PFSK-1 (cell line): ENCODE measurements at regions not wholly inside any gene's neighbourhood (a gene's known extent, or its start where the extent isn't known, plus 50 kb on each side); places are given as distances from the start of the nearest gene placed in this dataset.

Experiments
- POLR2AphosphoS5 ChIP-seq: IDR thresholded peaks from 2 replicates; pipeline ENCODE4 v1.6.1; 2012; ENCODE audit warnings: low read depth, mild to moderate bottlenecking, control low read depth, low read length, moderate library complexity
- TAF1 ChIP-seq: IDR thresholded peaks from 2 replicates; pipeline ENCODE4 v1.6.1; 2012; ENCODE audit warnings: low read length, control low read depth, borderline replicate concordance; ENCODE audit not compliant: insufficient read depth
- TF ChIP-seq, protein P1 (sequence below), 2 experiments: IDR thresholded peaks; 2 replicates each; pipeline versions ENCODE4 v1.6.1 to v1.8.0; 2011 to 2012; ENCODE audit warnings: low read depth in 2 of 2, low read length in 2 of 2, control low read depth in 1 of 2, inconsistent platforms in 1 of 2, mild to moderate bottlenecking in 1 of 2, moderate library complexity in 1 of 2; ENCODE audit not compliant: insufficient read depth in 1 of 2

DNA sequence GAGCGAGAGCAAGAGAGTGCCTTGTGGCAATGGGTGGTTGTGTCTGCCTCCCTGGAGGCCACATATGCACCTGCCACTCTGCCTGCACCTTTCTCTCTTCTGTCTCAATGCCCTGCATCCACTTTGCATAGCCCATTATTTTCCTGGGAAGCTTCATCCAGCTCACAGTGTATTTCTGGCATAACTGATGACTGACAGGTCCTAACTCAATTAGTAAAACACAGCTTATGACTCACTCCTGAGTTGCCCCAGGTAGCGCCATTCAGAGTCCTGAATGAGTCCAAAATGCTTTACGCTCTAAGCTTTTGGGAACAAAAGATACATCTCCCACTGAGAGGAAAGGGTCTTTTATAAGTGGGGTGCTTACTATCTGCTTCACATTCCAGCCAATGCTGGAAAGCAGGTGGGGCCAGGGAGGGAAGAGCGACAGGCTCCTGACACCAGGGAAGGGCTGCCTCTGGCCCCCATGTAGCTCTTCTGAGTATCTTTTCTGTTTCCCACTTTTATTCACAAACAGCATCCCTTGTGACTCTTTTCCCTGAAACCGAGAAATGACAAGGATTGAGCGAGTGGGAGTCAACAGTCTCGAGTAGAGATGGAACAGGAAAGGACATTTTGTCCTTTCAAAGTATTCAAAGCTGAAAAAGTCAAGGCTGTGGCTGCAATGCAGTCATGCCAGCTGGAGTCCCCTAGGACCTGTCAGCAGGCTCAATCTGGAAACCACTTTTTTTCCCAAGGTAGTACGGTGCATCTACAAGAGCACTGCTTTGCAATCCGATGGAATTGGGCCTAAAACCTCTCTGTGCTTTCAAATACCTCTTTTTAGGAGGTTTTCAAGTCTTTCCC, 479.3 kb upstream of the PODXL start:
- no peak for TF ChIP-seq TAF1
- TF ChIP-seq POLR2AphosphoS5, result no peak
- TF ChIP-seq, protein P1, sequence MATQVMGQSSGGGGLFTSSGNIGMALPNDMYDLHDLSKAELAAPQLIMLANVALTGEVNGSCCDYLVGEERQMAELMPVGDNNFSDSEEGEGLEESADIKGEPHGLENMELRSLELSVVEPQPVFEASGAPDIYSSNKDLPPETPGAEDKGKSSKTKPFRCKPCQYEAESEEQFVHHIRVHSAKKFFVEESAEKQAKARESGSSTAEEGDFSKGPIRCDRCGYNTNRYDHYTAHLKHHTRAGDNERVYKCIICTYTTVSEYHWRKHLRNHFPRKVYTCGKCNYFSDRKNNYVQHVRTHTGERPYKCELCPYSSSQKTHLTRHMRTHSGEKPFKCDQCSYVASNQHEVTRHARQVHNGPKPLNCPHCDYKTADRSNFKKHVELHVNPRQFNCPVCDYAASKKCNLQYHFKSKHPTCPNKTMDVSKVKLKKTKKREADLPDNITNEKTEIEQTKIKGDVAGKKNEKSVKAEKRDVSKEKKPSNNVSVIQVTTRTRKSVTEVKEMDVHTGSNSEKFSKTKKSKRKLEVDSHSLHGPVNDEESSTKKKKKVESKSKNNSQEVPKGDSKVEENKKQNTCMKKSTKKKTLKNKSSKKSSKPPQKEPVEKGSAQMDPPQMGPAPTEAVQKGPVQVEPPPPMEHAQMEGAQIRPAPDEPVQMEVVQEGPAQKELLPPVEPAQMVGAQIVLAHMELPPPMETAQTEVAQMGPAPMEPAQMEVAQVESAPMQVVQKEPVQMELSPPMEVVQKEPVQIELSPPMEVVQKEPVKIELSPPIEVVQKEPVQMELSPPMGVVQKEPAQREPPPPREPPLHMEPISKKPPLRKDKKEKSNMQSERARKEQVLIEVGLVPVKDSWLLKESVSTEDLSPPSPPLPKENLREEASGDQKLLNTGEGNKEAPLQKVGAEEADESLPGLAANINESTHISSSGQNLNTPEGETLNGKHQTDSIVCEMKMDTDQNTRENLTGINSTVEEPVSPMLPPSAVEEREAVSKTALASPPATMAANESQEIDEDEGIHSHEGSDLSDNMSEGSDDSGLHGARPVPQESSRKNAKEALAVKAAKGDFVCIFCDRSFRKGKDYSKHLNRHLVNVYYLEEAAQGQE (IDR thresholded peaks at IDR 0.05; ENCODE audit: insufficient read depth in 1 of 2, low read depth in 2 of 2, low read length in 2 of 2), result no peak
